AG09309 (cell line): ENCODE measurements at regions not wholly inside any gene's neighbourhood (a gene's known extent, or its start where the extent isn't known, plus 50 kb on each side); places are given as distances from the start of the nearest gene placed in this dataset.

Source experiments
- DNase-seq: peaks from one replicate; pipeline ENCODE4 v3.0.0-alpha.2; 2010; ENCODE audit warnings: low read depth
- H3K4me3 ChIP-seq: 2 replicates; pipeline ENCODE4 v1.5.1; 2011; ENCODE audit warnings: mild to moderate bottlenecking, low read depth, low read length, moderate library complexity; ENCODE audit not compliant: control insufficient read depth
- CTCF ChIP-seq: IDR thresholded peaks from 2 replicates; pipeline ENCODE4 v1.5.1; 2011; ENCODE audit warnings: mild to moderate bottlenecking, low read depth, low read length, inconsistent platforms; ENCODE audit not compliant: insufficient read depth, control insufficient read depth; ENCODE audit errors: missing control alignments

- no peak for DNase-seq
- H3K4me3 ChIP-seq: no peak overlapping the region
- no peak for TF ChIP-seq CTCF
Measured at GRCh38 chr15:47363653-47364052, 353.7 kb upstream of the SEMA6D start.

GRCh38 chr15:47364230-47365141 lies 352.8 kb upstream of the SEMA6D start:
- DNase-seq: no peak
- no peak for TF ChIP-seq CTCF
- no peak overlapping the region for H3K4me3 ChIP-seq

DNA sequence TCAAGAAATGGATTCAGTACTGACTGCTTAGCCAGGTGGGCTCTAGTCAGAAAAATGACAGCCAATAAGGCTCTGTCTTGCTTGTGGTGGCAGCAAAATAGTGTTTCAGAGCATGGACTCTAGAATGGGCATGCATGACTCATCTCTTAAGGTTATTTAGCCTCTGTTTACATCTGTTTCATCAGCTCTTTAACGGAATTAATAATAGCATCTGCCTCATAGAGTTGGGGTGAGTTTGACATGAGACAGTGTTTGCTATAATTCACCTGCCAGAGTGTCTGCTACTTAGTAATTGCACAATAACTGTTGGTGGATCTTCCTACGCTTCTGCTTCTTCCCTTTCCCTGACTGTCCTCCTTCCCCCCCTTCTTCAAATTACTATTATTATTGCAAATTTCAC lies 350.4 kb upstream of the SEMA6D start:
- TF ChIP-seq CTCF: no peak
- H3K4me3 ChIP-seq: no peak overlapping the region
- DNase-seq: no peak

DNA sequence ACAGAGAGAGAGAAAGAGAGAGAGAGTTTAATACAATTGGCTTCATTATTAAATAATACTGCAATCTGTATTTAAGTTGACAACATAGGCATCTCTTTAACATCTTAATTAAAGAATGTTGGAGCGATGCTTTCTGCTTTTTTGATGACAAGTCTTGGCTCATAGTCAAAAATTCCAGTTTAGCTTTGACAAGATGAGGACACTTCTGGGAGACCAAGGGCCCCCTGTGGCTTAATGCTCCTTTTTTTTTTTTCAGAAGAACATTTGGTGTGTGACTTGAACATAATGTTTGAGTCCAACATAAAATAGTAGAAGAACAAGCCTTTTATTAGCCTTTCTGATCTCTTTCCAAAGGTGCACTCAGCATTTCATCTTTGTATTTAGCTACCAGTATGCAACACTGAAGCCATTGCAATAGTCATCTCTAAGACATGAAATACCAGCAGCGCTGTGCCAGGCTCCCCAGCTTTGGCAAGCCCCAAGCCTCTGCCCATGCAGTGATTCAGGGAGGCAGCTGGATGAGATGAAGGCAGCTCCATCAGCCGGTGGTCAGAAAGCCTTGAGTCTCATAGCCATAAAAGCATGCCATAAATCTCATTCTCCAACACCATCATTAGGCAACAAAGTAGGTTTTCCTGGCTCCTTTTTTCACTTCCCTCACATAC lies 349.4 kb upstream of the SEMA6D start:
- no peak for TF ChIP-seq CTCF
- DNase-seq: no peak
- no peak overlapping the region for H3K4me3 ChIP-seq

- TF ChIP-seq CTCF: no peak
- no peak overlapping the region for H3K4me3 ChIP-seq
- DNase-seq: no peak
Measured at GRCh38 chr15:47371939-47372338, 345.4 kb upstream of the SEMA6D start.

GRCh38 chr15:47374222-47374621 lies 343.1 kb upstream of the SEMA6D start:
- no peak overlapping the region for H3K4me3 ChIP-seq
- no peak for DNase-seq
- peak; percentile 29 for TF ChIP-seq CTCF
